Right hindlimb (tissue), 1 donor: ENCODE measurements at regions not wholly inside any gene's neighbourhood (a gene's known extent, or its start where the extent isn't known, plus 50 kb on each side); places are given as distances from the start of the nearest gene placed in this dataset.

ENCODE experiments used
- DNase-seq: peaks from one replicate; pipeline ENCODE4 v3.0.0-alpha.2; 2018

GRCh38 chr2:215765729-215766360 lies 247.5 kb downstream of the MREG start:
- DNase-seq = no peak

- no peak for DNase-seq
Measured at GRCh38 chr2:215764441-215765048, 248.8 kb downstream of the MREG start.

GRCh38 chr2:215760557-215760956 lies 252.8 kb downstream of the MREG start:
- DNase-seq = no peak

GRCh38 chr2:215760091-215760490 lies 253.3 kb downstream of the MREG start:
- DNase-seq = no peak

GRCh38 chr2:215758691-215759090 lies 254.7 kb downstream of the MREG start:
- no peak for DNase-seq

GRCh38 chr2:215756346-215756730 lies 257.0 kb downstream of the MREG start:
- DNase-seq = no peak

- no peak for DNase-seq
Measured at GRCh38 chr2:215755641-215756345, 257.6 kb downstream of the MREG start.

GRCh38 chr2:215754546-215754945 lies 258.8 kb downstream of the MREG start:
- DNase-seq = no peak

GRCh38 chr2:215753808-215754207 lies 259.5 kb downstream of the MREG start:
- no peak for DNase-seq

GRCh38 chr2:215752991-215753390 lies 260.4 kb downstream of the MREG start:
- DNase-seq = no peak

GRCh38 chr2:215752436-215752835 lies 260.9 kb downstream of the MREG start:
- DNase-seq = no peak

GRCh38 chr2:215751911-215752272 lies 261.5 kb downstream of the MREG start:
- no peak for DNase-seq

- no peak for DNase-seq
Measured at GRCh38 chr2:215751200-215751910, 262.0 kb downstream of the MREG start.

GRCh38 chr2:215750763-215751162 lies 262.6 kb downstream of the MREG start:
- no peak for DNase-seq

GRCh38 chr2:215749092-215749957 lies 264.0 kb downstream of the MREG start:
- DNase-seq = peak; percentile 90

GRCh38 chr2:215748446-215748845 lies 264.9 kb downstream of the MREG start:
- peak; percentile 30 for DNase-seq

GRCh38 chr2:215746887-215747615 lies 266.3 kb downstream of the MREG start:
- DNase-seq = no peak

- DNase-seq = no peak
Measured at GRCh38 chr2:215746226-215746886, 267.0 kb downstream of the MREG start.

GRCh38 chr2:215745331-215745730 lies 268.0 kb downstream of the MREG start:
- no peak for DNase-seq

- no peak for DNase-seq
Measured at GRCh38 chr2:215744514-215744913, 268.8 kb downstream of the MREG start.

GRCh38 chr2:215743066-215743465 lies 270.3 kb downstream of the MREG start:
- no peak for DNase-seq
